Stimulated activated memory B cell treated with anti-CD40 and anti-IgM and Interleukin-4, amounts not matched to agents 10 μg/mL and 1 μg/mL and 100 μg/mL, for 72 hours (primary cell): ENCODE measurements at regions not wholly inside any gene's neighbourhood (a gene's known extent, or its start where the extent isn't known, plus 50 kb on each side); places are given as distances from the start of the nearest gene placed in this dataset.

Experiments
- ATAC-seq: fragments of 150-1000 bp; cut with Tn5 transposase; 2 replicates; pipeline ENCODE4 v1.10.0; 2021
- H3K27ac Mint-ChIP-seq: one replicate; pipeline ENCODE4 v1.8.0; 2022; ENCODE audit warnings: mild to moderate bottlenecking, mixed read lengths
- H3K27me3 Mint-ChIP-seq: one replicate; pipeline ENCODE4 v1.8.0; 2022; ENCODE audit warnings: mixed read lengths
- H3K36me3 Mint-ChIP-seq: one replicate; pipeline ENCODE4 v1.8.0; 2022; ENCODE audit warnings: mixed read lengths
- H3K4me1 Mint-ChIP-seq: one replicate; pipeline ENCODE4 v1.8.0; 2022; ENCODE audit warnings: mixed read lengths
- H3K4me3 Mint-ChIP-seq: one replicate; pipeline ENCODE4 v1.8.0; 2022; ENCODE audit warnings: mild to moderate bottlenecking, moderate library complexity, mixed read lengths
- H3K9me3 Mint-ChIP-seq: one replicate; pipeline ENCODE4 v1.8.0; 2022; ENCODE audit warnings: mixed read lengths

GRCh38 chr17:63354256-63354655 lies 91.8 kb downstream of the CYB561 start:
- Mint-ChIP-seq H3K27ac (no peak overlapping the region), H3K27me3 (no peaks in the 10 kb centered on the region), H3K9me3 (no peaks in the 10 kb centered on the region), H3K36me3 (no peaks in the 10 kb centered on the region), H3K4me3 (no peak overlapping the region), H3K4me1 (peaks cover 7% of the 10 kb centered on the region)
- no peak for ATAC-seq

- ATAC-seq, result no peak
- Mint-ChIP-seq H3K4me1 (peaks cover 7% of the 10 kb centered on the region), H3K27me3 (no peaks in the 10 kb centered on the region), H3K4me3 (no peak overlapping the region), H3K9me3 (no peaks in the 10 kb centered on the region), H3K27ac (no peak overlapping the region), H3K36me3 (no peaks in the 10 kb centered on the region)
Measured at GRCh38 chr17:63356337-63356757, 89.8 kb downstream of the CYB561 start.

GRCh38 chr17:63358111-63358839 lies 87.8 kb downstream of the CYB561 start:
- H3K4me3 Mint-ChIP-seq, result no peak overlapping the region
- H3K9me3 Mint-ChIP-seq, result no peaks in the 10 kb centered on the region
- H3K27me3 Mint-ChIP-seq, result no peaks in the 10 kb centered on the region
- H3K4me1 Mint-ChIP-seq, result peaks cover 7% of the 10 kb centered on the region
- no peak overlapping the region for H3K27ac Mint-ChIP-seq
- no peak for ATAC-seq
- no peaks in the 10 kb centered on the region for H3K36me3 Mint-ChIP-seq

GRCh38 chr17:63358956-63359355 lies 87.2 kb downstream of the CYB561 start:
- Mint-ChIP-seq H3K27me3 (no peaks in the 10 kb centered on the region), H3K4me1 (peaks cover 7% of the 10 kb centered on the region), H3K36me3 (no peaks in the 10 kb centered on the region), H3K27ac (no peak overlapping the region), H3K4me3 (no peak overlapping the region), H3K9me3 (no peaks in the 10 kb centered on the region)
- no peak for ATAC-seq

GRCh38 chr17:63361182-63361581 lies 84.9 kb downstream of the CYB561 start:
- Mint-ChIP-seq H3K27me3 (no peaks in the 10 kb centered on the region), H3K4me1 (peaks cover 7% of the 10 kb centered on the region), H3K36me3 (no peaks in the 10 kb centered on the region), H3K27ac (no peak overlapping the region), H3K4me3 (no peak overlapping the region), H3K9me3 (no peaks in the 10 kb centered on the region)
- ATAC-seq, result no peak

- Mint-ChIP-seq H3K4me1 (peaks cover 7% of the 10 kb centered on the region), H3K27me3 (no peaks in the 10 kb centered on the region), H3K9me3 (no peaks in the 10 kb centered on the region), H3K27ac (no peak overlapping the region), H3K4me3 (no peak overlapping the region), H3K36me3 (no peaks in the 10 kb centered on the region)
- ATAC-seq, result no peak
Measured at GRCh38 chr17:63362115-63362514, 84.0 kb downstream of the CYB561 start.

- H3K36me3 Mint-ChIP-seq, result no peaks in the 10 kb centered on the region
- H3K4me1 Mint-ChIP-seq, result no peaks in the 10 kb centered on the region
- ATAC-seq, result no peak
- no peak overlapping the region for H3K27ac Mint-ChIP-seq
- H3K27me3 Mint-ChIP-seq, result no peaks in the 10 kb centered on the region
- no peaks in the 10 kb centered on the region for H3K9me3 Mint-ChIP-seq
- H3K4me3 Mint-ChIP-seq, result no peak overlapping the region
Measured at GRCh38 chr17:63364387-63364786, 81.7 kb downstream of the CYB561 start.

GRCh38 chr17:63364944-63365343 lies 81.2 kb downstream of the CYB561 start:
- H3K27me3 Mint-ChIP-seq, result peaks cover 3% of the 10 kb centered on the region
- H3K36me3 Mint-ChIP-seq, result no peaks in the 10 kb centered on the region
- no peaks in the 10 kb centered on the region for H3K4me1 Mint-ChIP-seq
- no peak overlapping the region for H3K4me3 Mint-ChIP-seq
- no peaks in the 10 kb centered on the region for H3K9me3 Mint-ChIP-seq
- ATAC-seq, result no peak
- no peak overlapping the region for H3K27ac Mint-ChIP-seq

- Mint-ChIP-seq H3K4me1 (no peaks in the 10 kb centered on the region), H3K9me3 (no peaks in the 10 kb centered on the region), H3K27ac (no peak overlapping the region), H3K4me3 (no peak overlapping the region), H3K27me3 (peaks cover 9% of the 10 kb centered on the region), H3K36me3 (no peaks in the 10 kb centered on the region)
- ATAC-seq, result no peak
Measured at GRCh38 chr17:63365366-63366240, 80.5 kb downstream of the CYB561 start.

- Mint-ChIP-seq H3K9me3 (no peaks in the 10 kb centered on the region), H3K36me3 (no peaks in the 10 kb centered on the region), H3K4me3 (no peak overlapping the region), H3K27ac (no peak overlapping the region), H3K27me3 (peaks cover 9% of the 10 kb centered on the region), H3K4me1 (no peaks in the 10 kb centered on the region)
- ATAC-seq, result no peak
Measured at GRCh38 chr17:63366241-63366566, 79.9 kb downstream of the CYB561 start.

- peaks cover 9% of the 10 kb centered on the region for H3K27me3 Mint-ChIP-seq
- H3K4me1 Mint-ChIP-seq, result no peaks in the 10 kb centered on the region
- H3K9me3 Mint-ChIP-seq, result no peaks in the 10 kb centered on the region
- no peak overlapping the region for H3K27ac Mint-ChIP-seq
- no peaks in the 10 kb centered on the region for H3K36me3 Mint-ChIP-seq
- no peak overlapping the region for H3K4me3 Mint-ChIP-seq
- ATAC-seq, result no peak
Measured at GRCh38 chr17:63369233-63369632, 76.9 kb downstream of the CYB561 start.

GRCh38 chr17:63370696-63371095 lies 75.4 kb downstream of the CYB561 start:
- H3K36me3 Mint-ChIP-seq, result no peaks in the 10 kb centered on the region
- H3K9me3 Mint-ChIP-seq, result no peaks in the 10 kb centered on the region
- ATAC-seq, result no peak
- no peaks in the 10 kb centered on the region for H3K4me1 Mint-ChIP-seq
- H3K4me3 Mint-ChIP-seq, result no peak overlapping the region
- no peak overlapping the region for H3K27ac Mint-ChIP-seq
- peaks cover 9% of the 10 kb centered on the region for H3K27me3 Mint-ChIP-seq

- peaks cover 5% of the 10 kb centered on the region for H3K4me1 Mint-ChIP-seq
- no peak overlapping the region for H3K27ac Mint-ChIP-seq
- peaks cover 7% of the 10 kb centered on the region for H3K36me3 Mint-ChIP-seq
- no peaks in the 10 kb centered on the region for H3K27me3 Mint-ChIP-seq
- H3K9me3 Mint-ChIP-seq, result peaks cover 7% of the 10 kb centered on the region
- H3K4me3 Mint-ChIP-seq, result no peak overlapping the region
- no peak for ATAC-seq
Measured at GRCh38 chr17:63376949-63377348, 69.2 kb downstream of the CYB561 start.

- Mint-ChIP-seq H3K27me3 (no peaks in the 10 kb centered on the region), H3K36me3 (peaks cover 7% of the 10 kb centered on the region), H3K4me3 (no peak overlapping the region), H3K4me1 (peaks cover 5% of the 10 kb centered on the region), H3K27ac (no peak overlapping the region), H3K9me3 (peaks cover 7% of the 10 kb centered on the region)
- no peak for ATAC-seq
Measured at GRCh38 chr17:63378411-63379375, 67.4 kb downstream of the CYB561 start.

- no peak for ATAC-seq
- H3K36me3 Mint-ChIP-seq, result peaks cover 7% of the 10 kb centered on the region
- no peaks in the 10 kb centered on the region for H3K27me3 Mint-ChIP-seq
- no peak overlapping the region for H3K27ac Mint-ChIP-seq
- H3K9me3 Mint-ChIP-seq, result peaks cover 7% of the 10 kb centered on the region
- no peak overlapping the region for H3K4me3 Mint-ChIP-seq
- peaks cover 5% of the 10 kb centered on the region for H3K4me1 Mint-ChIP-seq
Measured at GRCh38 chr17:63379636-63380035, 66.5 kb downstream of the CYB561 start.
